HUES48 (cell line): ENCODE measurements at regions not wholly inside any gene's neighbourhood (a gene's known extent, or its start where the extent isn't known, plus 50 kb on each side); places are given as distances from the start of the nearest gene placed in this dataset.

Source experiments
- H3K27ac ChIP-seq: one replicate; pipeline ENCODE4 v1.7.0; 2013; ENCODE audit warnings: low read depth, low read length, inconsistent platforms
- H3K27me3 ChIP-seq: 2 replicates; pipeline ENCODE4 v1.6.1; 2013; ENCODE audit warnings: mild to moderate bottlenecking, low read length; ENCODE audit not compliant: control insufficient read depth, insufficient read depth
- H3K36me3 ChIP-seq: 2 replicates; pipeline ENCODE4 v1.6.1; 2013; ENCODE audit warnings: low read length; ENCODE audit not compliant: control insufficient read depth, insufficient read depth
- H3K4me1 ChIP-seq: 2 replicates; pipeline ENCODE4 v1.6.1; 2013; ENCODE audit warnings: mild to moderate bottlenecking, low read length; ENCODE audit not compliant: control insufficient read depth, insufficient read depth
- H3K4me3 ChIP-seq: 2 replicates; pipeline ENCODE4 v1.5.1; 2013; ENCODE audit warnings: mild to moderate bottlenecking, low read depth, low read length
- H3K9ac ChIP-seq: 2 replicates; pipeline ENCODE4 v1.6.1; 2013; ENCODE audit warnings: mild to moderate bottlenecking, low read depth, low read length, moderate library complexity
- H3K9me3 ChIP-seq: 2 replicates; pipeline ENCODE4 v1.6.1; 2013; ENCODE audit warnings: low read length; ENCODE audit not compliant: control insufficient read depth, insufficient read depth

- Histone ChIP-seq H3K4me1 (peaks cover 4% of the 10 kb centered on the region), H3K9ac (no peak overlapping the region), H3K4me3 (no peak overlapping the region), H3K36me3 (no peaks in the 10 kb centered on the region), H3K9me3 (no peaks in the 10 kb centered on the region), H3K27me3 (no peaks in the 10 kb centered on the region), H3K27ac (no peak overlapping the region)
Observed at GRCh38 chr10:124217906-124218804, 124.8 kb upstream of the CHST15 start.

GRCh38 chr10:124217031-124217430 lies 123.6 kb upstream of the CHST15 start:
- Histone ChIP-seq H3K9ac (no peak overlapping the region), H3K36me3 (no peaks in the 10 kb centered on the region), H3K27ac (no peak overlapping the region)

GRCh38 chr10:124214610-124215375 lies 121.4 kb upstream of the CHST15 start:
- Histone ChIP-seq H3K4me1 (no peaks in the 10 kb centered on the region), H3K9ac (no peak overlapping the region), H3K4me3 (no peak overlapping the region), H3K36me3 (no peaks in the 10 kb centered on the region), H3K9me3 (no peaks in the 10 kb centered on the region), H3K27ac (no peak overlapping the region), H3K27me3 (no peaks in the 10 kb centered on the region)

More at GRCh38 chr10:124217031-124217430, 123.6 kb upstream of the CHST15 start:
- Histone ChIP-seq H3K9me3 (no peaks in the 10 kb centered on the region), H3K27me3 (no peaks in the 10 kb centered on the region), H3K4me3 (no peak overlapping the region), H3K4me1 (no peaks in the 10 kb centered on the region)

- H3K9me3 ChIP-seq: no peaks in the 10 kb centered on the region
- no peak overlapping the region for H3K4me3 ChIP-seq
Observed at GRCh38 chr10:124213899-124214510, 120.6 kb upstream of the CHST15 start.

GRCh38 chr10:124213471-124213870 lies 120.1 kb upstream of the CHST15 start:
- Histone ChIP-seq H3K4me3 (no peak overlapping the region), H3K27ac (no peak overlapping the region), H3K9me3 (no peaks in the 10 kb centered on the region), H3K9ac (no peak overlapping the region), H3K27me3 (no peaks in the 10 kb centered on the region), H3K4me1 (no peaks in the 10 kb centered on the region), H3K36me3 (no peaks in the 10 kb centered on the region)

More at GRCh38 chr10:124213899-124214510, 120.6 kb upstream of the CHST15 start:
- H3K27me3 ChIP-seq: no peaks in the 10 kb centered on the region
- no peak overlapping the region for H3K27ac ChIP-seq
- no peak overlapping the region for H3K9ac ChIP-seq
- no peaks in the 10 kb centered on the region for H3K36me3 ChIP-seq
- no peaks in the 10 kb centered on the region for H3K4me1 ChIP-seq

- no peak overlapping the region for H3K4me3 ChIP-seq
Observed at GRCh38 chr10:124212702-124213101, 119.3 kb upstream of the CHST15 start.

GRCh38 chr10:124211921-124212320 lies 118.5 kb upstream of the CHST15 start:
- Histone ChIP-seq H3K36me3 (no peaks in the 10 kb centered on the region), H3K9ac (no peak overlapping the region)

More at GRCh38 chr10:124212702-124213101, 119.3 kb upstream of the CHST15 start:
- Histone ChIP-seq H3K36me3 (no peaks in the 10 kb centered on the region), H3K4me1 (no peaks in the 10 kb centered on the region), H3K9ac (no peak overlapping the region), H3K27me3 (no peaks in the 10 kb centered on the region), H3K9me3 (no peaks in the 10 kb centered on the region), H3K27ac (no peak overlapping the region)

GRCh38 chr10:124210263-124210662 lies 116.9 kb upstream of the CHST15 start:
- H3K27me3 ChIP-seq: no peaks in the 10 kb centered on the region
- H3K27ac ChIP-seq: no peak overlapping the region
- H3K4me1 ChIP-seq: no peaks in the 10 kb centered on the region
- no peaks in the 10 kb centered on the region for H3K9me3 ChIP-seq
- no peak overlapping the region for H3K9ac ChIP-seq
- no peaks in the 10 kb centered on the region for H3K36me3 ChIP-seq
- H3K4me3 ChIP-seq: no peak overlapping the region

More at GRCh38 chr10:124211921-124212320, 118.5 kb upstream of the CHST15 start:
- Histone ChIP-seq H3K27me3 (no peaks in the 10 kb centered on the region), H3K4me1 (no peaks in the 10 kb centered on the region), H3K4me3 (no peak overlapping the region), H3K9me3 (no peaks in the 10 kb centered on the region), H3K27ac (no peak overlapping the region)

- Histone ChIP-seq H3K27me3 (no peaks in the 10 kb centered on the region), H3K4me1 (no peaks in the 10 kb centered on the region), H3K9me3 (no peaks in the 10 kb centered on the region), H3K36me3 (no peaks in the 10 kb centered on the region), H3K27ac (no peak overlapping the region), H3K4me3 (no peak overlapping the region), H3K9ac (no peak overlapping the region)
Observed at GRCh38 chr10:124207391-124207790, 114.0 kb upstream of the CHST15 start.

- Histone ChIP-seq H3K27ac (no peak overlapping the region), H3K36me3 (no peaks in the 10 kb centered on the region), H3K9me3 (no peaks in the 10 kb centered on the region), H3K9ac (no peak overlapping the region), H3K4me3 (no peak overlapping the region), H3K27me3 (no peaks in the 10 kb centered on the region), H3K4me1 (no peaks in the 10 kb centered on the region)
Observed at GRCh38 chr10:124206616-124207015, 113.2 kb upstream of the CHST15 start.
